GM04504 (cell line): ENCODE measurements at regions not wholly inside any gene's neighbourhood (a gene's known extent, or its start where the extent isn't known, plus 50 kb on each side); places are given as distances from the start of the nearest gene placed in this dataset.

Source experiments
- DNase-seq: peaks from one replicate; pipeline ENCODE4 v3.0.0-alpha.2; 2012; ENCODE audit warnings: low read depth

- DNase-seq: no peak
Observed at GRCh38 chr1:181327796-181328195, 155.5 kb upstream of the CACNA1E start.

DNA sequence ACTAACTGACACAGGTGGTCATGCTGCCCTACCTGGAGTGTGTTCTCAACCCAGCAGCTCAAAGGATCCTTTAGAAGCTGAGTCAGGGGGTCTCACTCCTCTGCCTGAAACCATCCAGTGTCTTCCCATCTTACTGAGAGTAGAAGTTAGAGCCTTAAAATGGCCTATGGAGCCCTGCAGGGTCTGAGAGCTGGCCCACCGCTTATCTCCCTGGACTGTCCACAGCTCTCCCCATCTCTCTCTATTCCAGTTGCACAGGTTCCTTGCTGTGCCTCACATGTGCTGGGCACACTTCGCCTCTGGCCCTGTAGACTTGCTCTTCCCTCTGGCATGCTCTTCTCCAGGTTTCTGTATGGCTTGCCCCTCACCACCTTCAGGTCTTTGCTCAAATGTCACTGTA, 148.6 kb upstream of the CACNA1E start:
- DNase-seq: no peak

- no peak for DNase-seq
Observed at GRCh38 chr1:181335631-181336030, 147.7 kb upstream of the CACNA1E start.

DNA sequence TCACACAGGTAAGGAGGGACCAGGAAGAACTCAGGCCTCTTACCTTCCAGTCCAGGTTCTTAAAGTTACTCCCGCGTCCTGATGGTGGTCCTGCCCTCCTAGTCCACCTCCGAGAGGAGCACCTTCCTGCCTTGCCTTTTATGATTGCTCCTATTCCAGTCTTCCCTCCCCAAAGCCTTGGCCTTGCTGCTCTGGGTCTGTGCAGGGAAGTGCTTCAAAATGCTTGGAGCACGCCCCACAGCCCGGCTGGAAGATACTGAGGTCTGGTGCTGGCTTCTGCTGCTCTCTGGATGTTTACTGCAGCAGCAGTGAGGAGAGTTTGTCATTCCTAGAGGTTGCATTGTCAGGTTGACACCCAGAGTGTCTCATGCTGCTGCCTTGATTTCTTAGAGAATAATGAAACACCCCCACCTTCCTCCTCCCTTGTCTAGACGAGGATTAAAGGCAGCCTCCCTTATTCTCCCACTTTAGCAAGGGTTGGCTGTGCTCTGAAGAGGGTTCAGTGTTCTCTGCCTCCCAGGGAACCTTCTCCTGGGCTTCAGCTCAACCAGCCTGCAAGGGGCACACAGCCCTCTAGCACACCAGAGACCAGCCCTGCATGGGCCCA, 142.2 kb upstream of the CACNA1E start:
- no peak for DNase-seq

GRCh38 chr1:181344091-181344490, 139.2 kb upstream of the CACNA1E start:
- no peak for DNase-seq

- DNase-seq: no peak
Observed at GRCh38 chr1:181345146-181345545, 138.2 kb upstream of the CACNA1E start.

DNA sequence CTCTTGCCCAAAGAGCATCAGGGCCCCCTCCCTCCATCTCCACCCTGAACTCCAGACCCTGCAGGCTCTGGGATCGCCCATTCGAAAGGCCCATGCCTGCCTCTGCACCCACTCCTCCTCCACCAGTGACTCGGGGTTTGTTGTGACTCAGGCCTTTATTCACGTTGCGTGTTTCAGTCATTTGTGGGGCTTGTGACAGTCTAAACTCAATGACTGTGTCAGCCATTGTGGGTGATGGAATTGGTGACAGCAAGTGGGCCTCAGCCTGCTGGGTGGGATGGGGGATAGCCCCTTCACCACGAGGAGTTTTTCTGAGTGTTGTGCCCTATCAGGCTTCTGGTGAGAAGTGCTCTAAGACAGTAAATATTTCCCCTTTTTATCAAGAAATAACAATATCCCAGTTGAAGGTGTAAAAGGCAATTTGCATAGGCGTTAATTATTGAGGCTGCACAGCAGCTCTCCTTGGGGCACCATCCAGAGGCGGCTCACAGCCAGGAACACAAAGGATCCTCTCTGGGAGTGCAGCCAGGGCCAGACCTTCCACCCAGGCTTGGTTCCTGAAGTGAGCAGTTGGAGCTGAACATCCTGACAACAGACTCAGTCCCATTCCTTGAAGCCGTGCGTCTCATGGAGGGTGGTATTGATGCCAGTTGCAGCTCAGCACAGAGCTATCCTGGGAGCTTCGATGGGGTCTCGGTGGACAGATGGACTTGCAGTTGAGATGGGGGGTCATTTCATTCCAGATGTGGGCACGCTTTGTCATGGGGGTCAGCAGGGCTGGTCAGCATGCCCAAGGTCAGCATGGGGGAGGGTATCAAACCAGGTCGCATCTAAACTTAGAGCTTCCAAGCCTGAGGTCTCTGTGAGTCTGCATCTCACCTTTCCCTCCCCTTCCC, 135.6 kb upstream of the CACNA1E start:
- DNase-seq: no peak

DNA sequence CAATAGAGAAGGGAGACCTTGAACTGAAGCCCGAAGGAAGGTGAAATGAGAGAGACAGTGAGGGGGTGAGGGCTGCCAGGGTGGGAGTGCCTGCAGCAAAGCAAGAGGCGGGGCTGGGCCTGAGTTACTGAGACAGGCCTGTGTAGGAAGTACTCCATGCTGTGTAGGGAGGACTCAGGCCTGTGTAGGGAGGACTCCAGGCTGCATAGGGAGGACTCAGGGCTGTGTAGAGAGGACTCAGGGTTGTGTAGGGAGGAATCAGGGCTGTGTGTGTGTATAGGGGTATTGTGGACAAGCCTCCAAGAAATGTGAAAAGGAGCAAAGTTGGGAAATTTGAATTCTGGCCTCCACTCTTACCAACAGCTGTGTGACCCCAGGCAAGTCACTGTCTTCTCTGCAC, 133.8 kb upstream of the CACNA1E start:
- no peak for DNase-seq

DNA sequence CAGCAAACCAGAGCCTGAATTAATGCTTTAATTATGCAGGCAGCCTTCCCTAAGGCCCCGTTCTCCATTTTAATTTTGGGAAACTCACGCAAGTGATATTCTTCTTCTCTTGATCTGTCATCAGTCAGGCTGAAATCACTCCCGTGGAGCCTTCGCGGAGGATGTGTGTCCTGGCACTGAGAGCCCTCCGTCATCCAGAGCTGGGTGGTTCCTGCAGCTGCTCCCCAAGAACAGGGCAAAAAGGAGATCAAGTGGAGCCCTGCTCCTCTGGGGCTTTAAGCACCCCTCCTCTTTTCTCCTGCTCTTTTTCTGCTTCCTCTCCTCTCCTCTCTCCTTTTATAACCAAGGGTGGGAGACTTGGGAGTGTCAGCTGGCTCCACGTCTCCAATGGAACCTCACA, 133.2 kb upstream of the CACNA1E start:
- no peak for DNase-seq

DNA sequence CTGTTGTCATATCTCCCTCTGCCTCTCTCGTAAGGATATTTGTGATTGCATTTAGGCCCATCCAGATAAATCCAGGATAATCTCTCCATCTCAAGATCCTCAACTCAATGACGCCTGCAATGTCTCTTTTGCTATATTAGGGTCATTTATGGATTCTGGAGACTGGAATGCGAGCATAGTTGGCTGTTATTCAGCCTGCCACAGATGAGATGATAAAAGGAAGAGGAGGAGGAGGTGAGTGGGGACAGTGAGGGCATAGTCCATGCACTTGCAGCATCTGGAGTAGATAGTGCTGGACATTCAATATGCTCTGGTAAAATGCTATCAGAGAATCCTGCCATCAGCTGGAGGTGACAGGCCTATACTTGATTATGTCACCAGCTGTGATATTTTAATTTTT, 131.6 kb upstream of the CACNA1E start:
- no peak for DNase-seq

DNA sequence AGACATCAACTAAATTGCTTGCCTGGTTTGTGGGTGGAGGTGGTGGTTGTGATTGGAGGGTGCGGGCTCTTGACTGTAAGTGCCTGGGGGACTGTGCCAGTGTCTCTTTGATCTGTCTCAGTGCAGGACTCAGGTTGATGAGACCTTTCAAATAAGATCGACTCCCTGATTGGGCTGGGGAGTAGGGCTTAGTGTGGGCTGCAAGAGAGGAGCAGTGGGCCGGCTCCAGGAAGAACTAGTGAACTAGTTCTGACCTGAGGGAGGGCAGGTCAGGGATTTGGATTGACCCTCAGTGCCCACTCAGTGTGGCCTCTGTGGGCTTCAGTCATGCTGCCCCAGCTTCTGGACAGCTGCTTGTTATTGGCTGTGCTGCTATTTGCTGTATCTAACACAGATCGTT, 130.6 kb upstream of the CACNA1E start:
- no peak for DNase-seq

GRCh38 chr1:181353526-181353925, 129.8 kb upstream of the CACNA1E start:
- DNase-seq: no peak

GRCh38 chr1:181354865-181355264, 128.5 kb upstream of the CACNA1E start:
- DNase-seq: no peak

DNA sequence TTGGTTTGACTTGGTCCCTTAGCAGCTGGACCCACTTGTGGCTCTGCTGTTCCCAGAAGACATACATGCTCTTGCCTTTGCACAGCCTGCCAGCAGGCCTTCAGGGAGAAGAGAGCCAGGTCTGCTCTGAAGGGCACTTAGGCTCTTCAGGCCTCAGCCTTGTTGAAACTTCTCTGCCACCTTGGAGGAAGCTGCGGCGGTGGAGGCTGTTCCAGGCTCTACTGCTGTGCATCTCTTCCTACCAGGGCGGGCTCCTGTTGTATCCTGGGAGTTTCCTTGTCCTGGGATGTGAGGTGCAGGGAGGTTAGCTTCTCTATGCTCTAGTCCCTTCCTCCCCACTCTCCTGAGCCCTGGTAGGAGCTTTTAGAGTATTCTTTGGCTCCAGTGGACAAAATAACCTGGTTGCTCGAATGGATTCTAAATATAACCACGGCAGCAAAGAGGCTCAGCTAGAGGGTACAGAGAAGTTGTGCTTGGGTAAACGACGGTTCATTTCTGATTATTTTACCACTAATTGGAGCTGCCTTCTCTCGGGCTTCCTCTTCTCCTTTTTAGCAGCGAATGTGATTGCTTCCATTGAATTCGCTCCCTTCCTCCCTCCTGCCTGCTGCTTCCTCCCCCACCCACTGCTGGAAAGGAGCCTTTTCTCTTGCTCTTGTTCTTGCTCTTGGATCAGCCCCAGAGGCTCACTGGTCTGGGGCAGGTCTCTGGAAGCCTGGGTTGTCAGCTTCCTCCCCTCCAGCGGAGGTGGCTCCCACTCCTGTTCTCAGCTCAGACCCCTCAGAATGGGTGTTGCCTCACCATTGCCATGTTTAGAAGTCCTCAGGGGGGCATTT, 126.6 kb upstream of the CACNA1E start:
- DNase-seq: no peak

- DNase-seq: no peak
Observed at GRCh38 chr1:181359012-181359411, 124.3 kb upstream of the CACNA1E start.

GRCh38 chr1:181364801-181365200, 118.5 kb upstream of the CACNA1E start:
- no peak for DNase-seq

GRCh38 chr1:181366910-181367309, 116.4 kb upstream of the CACNA1E start:
- DNase-seq: no peak

- DNase-seq: no peak
Observed at GRCh38 chr1:181369416-181369815, 113.9 kb upstream of the CACNA1E start.

DNA sequence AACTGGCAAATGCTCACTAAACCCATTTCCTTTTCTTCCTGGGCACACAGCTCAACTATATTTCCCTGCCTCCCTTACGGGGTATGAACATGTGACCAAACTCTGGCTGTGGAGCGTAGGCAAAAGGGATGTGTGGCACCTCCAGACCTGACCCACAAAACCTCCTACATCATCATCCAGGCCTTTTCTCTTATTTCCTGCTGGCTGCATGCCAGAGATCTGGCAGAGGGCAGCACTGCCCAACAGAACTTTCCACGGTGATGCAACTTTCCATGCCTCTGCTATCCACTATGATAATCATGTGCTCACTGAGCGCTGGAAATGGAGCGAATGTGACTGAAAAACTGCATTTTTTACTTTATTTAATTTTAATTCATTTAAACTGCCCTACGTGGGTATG, 99.6 kb upstream of the CACNA1E start:
- DNase-seq: no peak

- DNase-seq: no peak
Observed at GRCh38 chr1:181386340-181386739, 97.0 kb upstream of the CACNA1E start.

DNA sequence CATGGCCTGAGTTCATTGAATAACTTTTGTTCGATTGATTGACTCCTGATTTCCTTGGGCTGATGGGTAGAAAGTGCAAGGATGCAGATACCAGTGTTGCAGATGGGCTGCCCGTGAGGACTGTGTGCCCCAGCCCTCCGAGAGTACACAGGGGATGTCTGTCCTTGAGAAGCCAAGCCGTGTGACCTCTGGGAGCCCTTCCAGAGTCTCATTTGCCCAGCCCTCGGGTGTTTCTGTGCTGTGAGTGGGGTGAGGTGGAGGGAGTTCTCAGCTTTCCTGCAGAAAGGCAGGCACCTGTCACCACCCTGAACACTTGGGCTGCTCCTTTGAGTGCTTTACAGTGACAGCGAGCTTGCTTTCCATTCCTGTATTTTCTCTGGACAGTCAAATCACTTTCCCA, 96.4 kb upstream of the CACNA1E start:
- DNase-seq: no peak

DNA sequence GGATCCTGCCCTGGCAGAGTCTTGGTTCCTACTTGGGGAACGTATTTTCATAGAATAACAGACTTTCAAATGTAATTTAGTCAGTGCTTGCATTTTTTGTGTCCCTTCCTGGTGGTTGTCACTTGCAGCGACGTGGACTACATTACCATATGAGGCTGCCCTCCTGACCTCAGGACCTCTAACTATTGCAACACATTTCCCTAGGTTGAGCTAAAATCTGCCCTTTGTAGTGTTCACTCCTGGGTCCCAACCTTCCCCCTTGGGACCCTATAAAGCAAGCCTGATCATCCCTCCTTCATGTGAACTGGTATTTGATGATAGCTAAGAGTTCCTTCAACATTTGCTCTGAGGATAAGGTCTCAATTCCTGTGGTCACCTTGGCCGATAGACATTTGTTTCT, 95.6 kb upstream of the CACNA1E start:
- DNase-seq: no peak
